ENCODE measurements at regions not wholly inside any gene's neighbourhood (a gene's known extent, or its start where the extent isn't known, plus 50 kb on each side); places are given as distances from the start of the nearest gene placed in this dataset.

DNA sequence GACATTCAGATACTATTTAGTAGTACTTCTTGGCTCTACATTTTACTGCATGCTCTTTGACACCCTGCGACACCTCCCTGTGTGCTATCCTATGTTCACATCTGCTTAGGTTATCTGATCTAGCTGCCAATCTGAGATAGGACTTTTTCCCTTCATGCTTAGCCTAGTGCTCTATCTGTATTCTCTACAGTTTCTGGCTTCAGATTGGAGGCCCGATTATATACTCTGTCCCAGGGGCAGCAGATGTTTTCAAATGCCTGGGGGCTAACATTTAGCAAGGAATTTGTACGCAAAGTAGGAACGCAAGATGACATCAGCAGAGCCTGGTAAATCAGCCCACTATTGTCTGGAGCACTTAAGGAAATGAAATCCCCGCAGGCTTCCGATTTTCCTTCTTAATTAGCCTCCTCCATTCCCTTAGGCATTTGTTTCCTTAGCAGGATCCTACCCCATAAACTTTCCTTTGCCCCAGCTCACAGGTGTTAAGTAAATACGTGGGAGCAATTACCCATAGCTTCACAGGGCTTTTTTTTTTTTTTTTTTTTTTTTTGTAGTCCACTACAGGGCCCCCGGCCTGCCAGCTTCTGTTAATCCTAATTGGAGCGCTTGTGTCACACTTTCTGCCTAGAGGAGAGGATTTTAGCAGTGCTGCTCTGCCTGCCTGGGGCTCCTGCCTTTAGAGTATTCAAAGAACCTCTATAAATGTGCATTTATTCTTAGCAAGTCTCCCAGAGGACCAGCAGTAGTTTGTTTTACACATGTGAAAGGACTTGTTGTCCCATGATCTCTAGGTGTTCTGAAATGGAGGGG is 61.1 kb upstream of the LPAR1 start:
- H3K4me3 ChIP-seq (ENCODE audit: low read length in 3 of 3): no peak overlapping the region
- intact Hi-C loops (cut with DNase I): no loop called here
- no peaks in the 10 kb centered on the region for H3K36me3 ChIP-seq (ENCODE audit: control insufficient read depth in 2 of 3, insufficient read depth in 3 of 3, low read length in 3 of 3)
- TF ChIP-seq, protein P1, sequence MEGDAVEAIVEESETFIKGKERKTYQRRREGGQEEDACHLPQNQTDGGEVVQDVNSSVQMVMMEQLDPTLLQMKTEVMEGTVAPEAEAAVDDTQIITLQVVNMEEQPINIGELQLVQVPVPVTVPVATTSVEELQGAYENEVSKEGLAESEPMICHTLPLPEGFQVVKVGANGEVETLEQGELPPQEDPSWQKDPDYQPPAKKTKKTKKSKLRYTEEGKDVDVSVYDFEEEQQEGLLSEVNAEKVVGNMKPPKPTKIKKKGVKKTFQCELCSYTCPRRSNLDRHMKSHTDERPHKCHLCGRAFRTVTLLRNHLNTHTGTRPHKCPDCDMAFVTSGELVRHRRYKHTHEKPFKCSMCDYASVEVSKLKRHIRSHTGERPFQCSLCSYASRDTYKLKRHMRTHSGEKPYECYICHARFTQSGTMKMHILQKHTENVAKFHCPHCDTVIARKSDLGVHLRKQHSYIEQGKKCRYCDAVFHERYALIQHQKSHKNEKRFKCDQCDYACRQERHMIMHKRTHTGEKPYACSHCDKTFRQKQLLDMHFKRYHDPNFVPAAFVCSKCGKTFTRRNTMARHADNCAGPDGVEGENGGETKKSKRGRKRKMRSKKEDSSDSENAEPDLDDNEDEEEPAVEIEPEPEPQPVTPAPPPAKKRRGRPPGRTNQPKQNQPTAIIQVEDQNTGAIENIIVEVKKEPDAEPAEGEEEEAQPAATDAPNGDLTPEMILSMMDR (IDR thresholded peaks at IDR 0.05; ENCODE audit: borderline replicate concordance, extremely low read depth, insufficient read depth): no peak
- H3K27me3 ChIP-seq (ENCODE audit: control insufficient read depth, insufficient read depth, low read length): no peaks in the 10 kb centered on the region
- H3K9me3 ChIP-seq (ENCODE audit: control insufficient read depth in 2 of 3, insufficient read depth in 1 of 3, low read length in 3 of 3): no peaks in the 10 kb centered on the region
- H3K27ac ChIP-seq (ENCODE audit: low read depth in 2 of 2, low read length in 2 of 2): no peak overlapping the region
- H3K9ac ChIP-seq (ENCODE audit: low read length in 3 of 3): no peak overlapping the region
- no peak for FAIRE-seq
- no peaks in the 10 kb centered on the region for H3K4me1 ChIP-seq (ENCODE audit: control insufficient read depth in 2 of 3, insufficient read depth in 2 of 3, low read depth in 1 of 3, low read length in 3 of 3)
- DNase-seq: peak in 4 of 5 donors; percentile 38 to 76 (median 50)

DNA sequence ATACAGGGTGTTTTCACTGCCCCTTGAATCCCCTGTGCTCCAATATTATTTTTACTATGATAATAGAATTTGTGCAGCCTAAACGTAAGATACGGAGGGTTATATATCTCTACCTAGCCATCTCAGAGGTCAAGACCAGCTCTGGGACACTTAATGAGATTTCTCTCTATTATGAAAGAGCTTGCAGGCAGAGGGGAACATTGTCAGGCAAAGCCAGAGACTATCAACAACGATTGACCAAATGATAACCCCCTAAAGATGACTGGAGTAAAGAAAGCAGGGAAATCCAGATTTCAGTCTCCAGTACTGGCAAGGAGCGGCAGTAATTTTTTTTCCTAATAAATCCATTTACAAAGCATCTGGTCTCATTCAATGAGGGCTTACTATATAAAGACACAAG is 59.8 kb upstream of the LPAR1 start:
- FAIRE-seq (no peak), DNase-seq (no peak)
- no peaks in the 10 kb centered on the region for H3K4me1 ChIP-seq (ENCODE audit: control insufficient read depth in 2 of 3, insufficient read depth in 2 of 3, low read depth in 1 of 3, low read length in 3 of 3)
- H3K36me3 ChIP-seq (ENCODE audit: control insufficient read depth in 2 of 3, insufficient read depth in 3 of 3, low read length in 3 of 3): no peaks in the 10 kb centered on the region
- H3K4me3 ChIP-seq (ENCODE audit: low read length in 3 of 3): no peak overlapping the region
- intact Hi-C loops (cut with DNase I): no loop called here
- no peaks in the 10 kb centered on the region for H3K9me3 ChIP-seq (ENCODE audit: control insufficient read depth in 2 of 3, insufficient read depth in 1 of 3, low read length in 3 of 3)
- no peak overlapping the region for H3K27ac ChIP-seq (ENCODE audit: low read depth in 2 of 2, low read length in 2 of 2)
- no peaks in the 10 kb centered on the region for H3K27me3 ChIP-seq (ENCODE audit: control insufficient read depth, insufficient read depth, low read length)
- no peak overlapping the region for H3K9ac ChIP-seq (ENCODE audit: low read length in 3 of 3)
- TF ChIP-seq, protein P1 (IDR thresholded peaks at IDR 0.05; ENCODE audit: borderline replicate concordance, extremely low read depth, insufficient read depth): no peak

DNA sequence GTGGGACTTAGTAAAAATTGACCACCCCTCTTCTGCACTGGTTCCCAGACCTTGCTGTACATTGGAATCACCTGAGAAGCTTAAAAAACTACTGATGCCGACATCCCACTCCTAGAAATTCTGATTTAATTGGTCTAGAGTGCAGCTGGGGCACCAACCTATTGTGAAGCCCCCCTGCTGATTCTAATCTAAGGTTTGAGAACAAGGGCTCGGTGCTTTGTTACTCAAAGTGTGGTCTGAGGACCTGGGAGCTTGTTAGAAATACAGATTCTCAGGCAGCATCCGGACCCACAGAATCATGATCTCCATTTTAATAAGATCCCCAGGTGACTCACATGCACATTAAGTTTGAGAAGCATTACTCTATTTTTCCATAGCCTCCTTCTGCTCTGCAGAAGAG is 57.8 kb upstream of the LPAR1 start:
- no peaks in the 10 kb centered on the region for H3K4me1 ChIP-seq (ENCODE audit: control insufficient read depth in 2 of 3, insufficient read depth in 2 of 3, low read depth in 1 of 3, low read length in 3 of 3)
- H3K9ac ChIP-seq (ENCODE audit: low read length in 3 of 3): no peak overlapping the region
- H3K4me3 ChIP-seq (ENCODE audit: low read length in 3 of 3): no peak overlapping the region
- DNase-seq: peak in 1 of 5 donors; percentile 20
- no peaks in the 10 kb centered on the region for H3K27me3 ChIP-seq (ENCODE audit: control insufficient read depth, insufficient read depth, low read length)
- no peak overlapping the region for H3K27ac ChIP-seq (ENCODE audit: low read depth in 2 of 2, low read length in 2 of 2)
- H3K36me3 ChIP-seq (ENCODE audit: control insufficient read depth in 2 of 3, insufficient read depth in 3 of 3, low read length in 3 of 3): no peaks in the 10 kb centered on the region
- no peak for FAIRE-seq
- no peaks in the 10 kb centered on the region for H3K9me3 ChIP-seq (ENCODE audit: control insufficient read depth in 2 of 3, insufficient read depth in 1 of 3, low read length in 3 of 3)
- TF ChIP-seq, protein P1 (IDR thresholded peaks at IDR 0.05; ENCODE audit: borderline replicate concordance, extremely low read depth, insufficient read depth): no peak
- intact Hi-C loops (cut with DNase I): no loop called here
